Panc1 (cell line): ENCODE measurements at regions not wholly inside any gene's neighbourhood (a gene's known extent, or its start where the extent isn't known, plus 50 kb on each side); places are given as distances from the start of the nearest gene placed in this dataset.
A peak's percentile ranks its signal among the peaks of the same experiment; 100 is the strongest.

Experiments
- ATAC-seq: fragments of 200-7000 bp; cut with Tn5 transposase; 2 replicates; pipeline ENCODE4 v1.9.1; 2020; ENCODE audit warnings: mild to moderate bottlenecking, moderate library complexity
- BruUV-seq: library from RNA; stranded (reverse); fragments of 400-500 nt; replicated peaks from 2 replicates; lab custom pipeline; 2021; lab: Mats Ljungman, UMichigan
- CTCF ChIA-PET: fragments of 300-600 bp; sonication (Branson Sonifier 250); formaldehyde crosslinking; loops from one replicate; lab custom pipeline; 2022; ENCODE audit warnings: antibody characterized with exemption; lab: Charles Lee
- POLR2A ChIA-PET: fragments of 300-600 bp; sonication (Branson Sonifier 250); formaldehyde crosslinking; loops from one replicate; lab custom pipeline; 2022; ENCODE audit warnings: antibody characterized with exemption; lab: Charles Lee
- DNase-seq: peaks from one replicate; pipeline ENCODE4 v3.0.0-alpha.2; 2010; ENCODE audit warnings: low read depth, low spot score
- H3K27ac ChIP-seq: 2 replicates; pipeline ENCODE4 v1.5.1; 2011; ENCODE audit warnings: mild to moderate bottlenecking, low read length, inconsistent platforms
- H3K27me3 ChIP-seq: fragments of 200-500 bp; sonication (Bioruptor generic); 2 replicates; pipeline ENCODE4 v1.6.0; 2014; ENCODE audit warnings: low read length, inconsistent platforms; ENCODE audit not compliant: control insufficient read depth, insufficient read depth
- H3K36me3 ChIP-seq: fragments of 200-500 bp; sonication (Bioruptor generic); 2 replicates; pipeline ENCODE4 v1.5.1; 2014; ENCODE audit warnings: inconsistent platforms, mild to moderate bottlenecking, low read length, moderate library complexity; ENCODE audit not compliant: control insufficient read depth, insufficient read depth
- H3K4me1 ChIP-seq: 2 replicates; pipeline ENCODE4 v1.5.1; 2011; ENCODE audit warnings: inconsistent platforms, mild to moderate bottlenecking, low read length, moderate library complexity; ENCODE audit not compliant: control insufficient read depth, insufficient read depth
- H3K4me3 ChIP-seq, 2 experiments: 2 replicates each; pipeline ENCODE4 v1.5.1; 2011 to 2012; ENCODE audit warnings: low read depth in 2 of 2, low read length in 2 of 2, mild to moderate bottlenecking in 2 of 2, inconsistent platforms in 1 of 2, moderate library complexity in 1 of 2
- H3K9me3 ChIP-seq: fragments of 200-500 bp; sonication (Bioruptor generic); 2 replicates; pipeline ENCODE4 v1.5.1; 2014; ENCODE audit warnings: low read depth, mild to moderate bottlenecking, inconsistent platforms, low read length, moderate library complexity; ENCODE audit not compliant: control insufficient read depth, insufficient read depth
- POLR2AphosphoS5 ChIP-seq: IDR thresholded peaks from 2 replicates; pipeline ENCODE4 v1.6.1; 2012; ENCODE audit warnings: mild to moderate bottlenecking, low read depth, low read length, moderate library complexity
- SIN3A ChIP-seq: IDR thresholded peaks from 2 replicates; pipeline ENCODE4 v1.6.1; 2012; ENCODE audit warnings: low read depth, mild to moderate bottlenecking, low read length, moderate library complexity, borderline replicate concordance; ENCODE audit not compliant: insufficient read depth
- TCF7L2 ChIP-seq: IDR thresholded peaks from 2 replicates; pipeline ENCODE4 v1.6.1; 2011; ENCODE audit warnings: mild to moderate bottlenecking, low read depth, low read length, inconsistent platforms
- in situ Hi-C: cut with HindIII; loops from 2 replicates; pipeline ENCODE4 v1.10.0; 2016; ENCODE audit warnings: low sequenced_read_pairs, low pct_unique_long_range_greater_than_20kb
- intact Hi-C: fragments of 100-400 bp; cut with micrococcal nuclease; formaldehyde crosslinking; loops from one replicate; pipeline ENCODE4 v1.10.0; 2022; ENCODE audit not compliant: unreplicated experiment
- TF ChIP-seq, protein P1 (sequence below): fragments of 450-650 bp; IDR thresholded peaks from 2 replicates; pipeline ENCODE4 v1.5.1; 2017; ENCODE audit warnings: mild to moderate bottlenecking
- TF ChIP-seq, protein P2 (sequence below), 2 experiments: IDR thresholded peaks; 2 replicates each; pipeline ENCODE4 v1.6.1; 2011 to 2012; ENCODE audit warnings: low read depth in 2 of 2, control low read depth in 1 of 2, low read length in 1 of 2, mild to moderate bottlenecking in 1 of 2, moderate library complexity in 1 of 2; ENCODE audit not compliant: insufficient read depth in 1 of 2

DNA sequence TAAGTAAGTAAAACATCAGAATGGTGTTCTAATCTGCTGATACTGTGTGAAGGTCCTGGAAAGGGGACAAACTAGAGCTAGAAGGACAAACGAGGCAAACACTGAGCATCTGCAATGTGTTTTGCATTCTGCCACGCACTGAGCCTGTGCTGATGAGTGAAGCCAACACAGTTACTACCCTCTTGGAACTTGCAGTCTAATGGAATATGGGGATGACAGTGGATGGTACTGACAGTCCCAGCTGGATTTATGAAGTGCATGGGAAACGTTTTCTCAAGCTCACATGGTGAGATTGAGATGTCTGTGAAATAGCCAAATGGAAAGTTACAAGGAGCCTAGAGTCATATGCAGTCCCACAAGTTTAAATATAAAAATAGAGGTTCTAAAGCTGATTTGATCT lies 86.6 kb downstream of the FOXB1 start:
- Histone ChIP-seq H3K27me3 (no peaks in the 10 kb centered on the region; the same call in 1 of the 2 replicates), H3K27ac (peak overlapping the region; percentile 37; the same call in 1 of the 2 replicates), H3K36me3 (no peaks in the 10 kb centered on the region), H3K9me3 (no peaks in the 10 kb centered on the region), H3K4me1 (peaks cover 12% of the 10 kb centered on the region; the same call in 1 of the 2 replicates), H3K4me3 (no peak overlapping the region)
- ATAC-seq (peak; percentile 60), DNase-seq (no peak)
- ChIA-PET POLR2A (interaction anchor here (0.5 kb wide), 1 partner anchor 12 kb away, joined by 5 read pairs; no protein-coding TSS in a partner anchor), CTCF (no interaction called here)
- no TSS peak for BruUV-seq
- intact Hi-C loops = no loop called here
- TF ChIP-seq, protein P1, sequence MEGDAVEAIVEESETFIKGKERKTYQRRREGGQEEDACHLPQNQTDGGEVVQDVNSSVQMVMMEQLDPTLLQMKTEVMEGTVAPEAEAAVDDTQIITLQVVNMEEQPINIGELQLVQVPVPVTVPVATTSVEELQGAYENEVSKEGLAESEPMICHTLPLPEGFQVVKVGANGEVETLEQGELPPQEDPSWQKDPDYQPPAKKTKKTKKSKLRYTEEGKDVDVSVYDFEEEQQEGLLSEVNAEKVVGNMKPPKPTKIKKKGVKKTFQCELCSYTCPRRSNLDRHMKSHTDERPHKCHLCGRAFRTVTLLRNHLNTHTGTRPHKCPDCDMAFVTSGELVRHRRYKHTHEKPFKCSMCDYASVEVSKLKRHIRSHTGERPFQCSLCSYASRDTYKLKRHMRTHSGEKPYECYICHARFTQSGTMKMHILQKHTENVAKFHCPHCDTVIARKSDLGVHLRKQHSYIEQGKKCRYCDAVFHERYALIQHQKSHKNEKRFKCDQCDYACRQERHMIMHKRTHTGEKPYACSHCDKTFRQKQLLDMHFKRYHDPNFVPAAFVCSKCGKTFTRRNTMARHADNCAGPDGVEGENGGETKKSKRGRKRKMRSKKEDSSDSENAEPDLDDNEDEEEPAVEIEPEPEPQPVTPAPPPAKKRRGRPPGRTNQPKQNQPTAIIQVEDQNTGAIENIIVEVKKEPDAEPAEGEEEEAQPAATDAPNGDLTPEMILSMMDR = no peak
- no peak for TF ChIP-seq POLR2AphosphoS5
- no peak for TF ChIP-seq SIN3A
- in situ Hi-C loops = no loop called here

DNA sequence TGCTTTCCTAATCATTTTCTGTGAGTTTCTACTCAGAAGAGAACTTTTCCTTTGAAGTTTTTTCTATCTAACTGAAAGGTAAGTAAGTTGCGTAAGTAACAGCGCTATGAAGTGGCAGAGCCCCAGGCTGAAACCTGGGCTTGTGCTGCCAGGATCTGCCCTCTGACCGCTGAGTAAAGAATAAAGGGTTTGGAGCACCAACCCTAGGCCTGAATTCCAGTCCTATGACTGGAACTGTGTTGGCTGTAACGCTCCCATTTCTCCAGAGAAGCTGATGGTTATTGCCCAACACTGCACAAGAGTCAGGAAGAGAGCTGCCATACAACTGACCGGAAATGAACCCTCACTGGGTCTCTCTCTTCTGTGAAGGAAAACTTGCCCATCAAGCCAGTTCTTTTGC lies 87.0 kb downstream of the FOXB1 start:
- ATAC-seq = peak; percentile 97
- ChIA-PET POLR2A (no interaction called here), CTCF (no interaction called here)

More for the DNA sequence above, 87.0 kb downstream of the FOXB1 start:
- H3K36me3 ChIP-seq = no peaks in the 10 kb centered on the region
- no peak for DNase-seq
- intact Hi-C loops = no loop called here
- no peaks in the 10 kb centered on the region for H3K9me3 ChIP-seq
- in situ Hi-C loops = no loop called here
- H3K4me3 ChIP-seq = no peak overlapping the region
- BruUV-seq = no TSS peak
- TF ChIP-seq, protein P2, sequence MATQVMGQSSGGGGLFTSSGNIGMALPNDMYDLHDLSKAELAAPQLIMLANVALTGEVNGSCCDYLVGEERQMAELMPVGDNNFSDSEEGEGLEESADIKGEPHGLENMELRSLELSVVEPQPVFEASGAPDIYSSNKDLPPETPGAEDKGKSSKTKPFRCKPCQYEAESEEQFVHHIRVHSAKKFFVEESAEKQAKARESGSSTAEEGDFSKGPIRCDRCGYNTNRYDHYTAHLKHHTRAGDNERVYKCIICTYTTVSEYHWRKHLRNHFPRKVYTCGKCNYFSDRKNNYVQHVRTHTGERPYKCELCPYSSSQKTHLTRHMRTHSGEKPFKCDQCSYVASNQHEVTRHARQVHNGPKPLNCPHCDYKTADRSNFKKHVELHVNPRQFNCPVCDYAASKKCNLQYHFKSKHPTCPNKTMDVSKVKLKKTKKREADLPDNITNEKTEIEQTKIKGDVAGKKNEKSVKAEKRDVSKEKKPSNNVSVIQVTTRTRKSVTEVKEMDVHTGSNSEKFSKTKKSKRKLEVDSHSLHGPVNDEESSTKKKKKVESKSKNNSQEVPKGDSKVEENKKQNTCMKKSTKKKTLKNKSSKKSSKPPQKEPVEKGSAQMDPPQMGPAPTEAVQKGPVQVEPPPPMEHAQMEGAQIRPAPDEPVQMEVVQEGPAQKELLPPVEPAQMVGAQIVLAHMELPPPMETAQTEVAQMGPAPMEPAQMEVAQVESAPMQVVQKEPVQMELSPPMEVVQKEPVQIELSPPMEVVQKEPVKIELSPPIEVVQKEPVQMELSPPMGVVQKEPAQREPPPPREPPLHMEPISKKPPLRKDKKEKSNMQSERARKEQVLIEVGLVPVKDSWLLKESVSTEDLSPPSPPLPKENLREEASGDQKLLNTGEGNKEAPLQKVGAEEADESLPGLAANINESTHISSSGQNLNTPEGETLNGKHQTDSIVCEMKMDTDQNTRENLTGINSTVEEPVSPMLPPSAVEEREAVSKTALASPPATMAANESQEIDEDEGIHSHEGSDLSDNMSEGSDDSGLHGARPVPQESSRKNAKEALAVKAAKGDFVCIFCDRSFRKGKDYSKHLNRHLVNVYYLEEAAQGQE (IDR thresholded peaks at IDR 0.05; ENCODE audit: insufficient read depth in 1 of 2, low read depth in 2 of 2, low read length in 1 of 2) = no peak
- TF ChIP-seq POLR2AphosphoS5 = peak; percentile 41; the same call in 1 of the 2 replicates
- TF ChIP-seq TCF7L2 = peak; percentile 86
- TF ChIP-seq, protein P1 = no peak
- TF ChIP-seq SIN3A = no peak
- H3K4me1 ChIP-seq = peaks cover 12% of the 10 kb centered on the region; the same call in 1 of the 2 replicates
- H3K27me3 ChIP-seq = no peaks in the 10 kb centered on the region; the same call in 1 of the 2 replicates
- peak overlapping the region; percentile 34; the same call in 1 of the 2 replicates for H3K27ac ChIP-seq
